ENCODE measurements at regions not wholly inside any gene's neighbourhood (a gene's known extent, or its start where the extent isn't known, plus 50 kb on each side); places are given as distances from the start of the nearest gene placed in this dataset.

GRCh38 chr2:142684667-142685066 is 192.8 kb upstream of the KYNU start:
- Mint-ChIP-seq H3K4me3 (no peak overlapping the region), H3K27me3 (ENCODE audit: low read depth, poor library complexity) (no peaks in the 10 kb centered on the region), H3K36me3 (ENCODE audit: low read depth) (no peaks in the 10 kb centered on the region), H3K9me3 (no peaks in the 10 kb centered on the region), H3K27ac (peak overlapping the region; percentile 33), H3K4me1 (no peaks in the 10 kb centered on the region)
- DNase-seq = no peak
- no peak for TF ChIP-seq CTCF (IDR thresholded peaks at IDR 0.05)

- no peaks in the 10 kb centered on the region for H3K9me3 Mint-ChIP-seq
- TF ChIP-seq CTCF (IDR thresholded peaks at IDR 0.05) = no peak
- no peak overlapping the region for H3K4me3 Mint-ChIP-seq
- no peak for DNase-seq
- H3K36me3 Mint-ChIP-seq (ENCODE audit: low read depth) = no peaks in the 10 kb centered on the region
- no peaks in the 10 kb centered on the region for H3K4me1 Mint-ChIP-seq
- H3K27ac Mint-ChIP-seq = no peak overlapping the region
- H3K27me3 Mint-ChIP-seq (ENCODE audit: low read depth, poor library complexity) = no peaks in the 10 kb centered on the region
These were observed 194.9 kb upstream of the KYNU start for GRCh38 chr2:142682528-142682927.

- DNase-seq = no peak
- Mint-ChIP-seq H3K36me3 (ENCODE audit: low read depth) (no peaks in the 10 kb centered on the region), H3K27ac (no peak overlapping the region), H3K4me1 (no peaks in the 10 kb centered on the region), H3K27me3 (ENCODE audit: low read depth, poor library complexity) (no peaks in the 10 kb centered on the region), H3K9me3 (no peaks in the 10 kb centered on the region), H3K4me3 (no peak overlapping the region)
- TF ChIP-seq CTCF (IDR thresholded peaks at IDR 0.05) = no peak
These were observed 195.5 kb upstream of the KYNU start for GRCh38 chr2:142681952-142682351.

GRCh38 chr2:142678164-142678563 is 199.3 kb upstream of the KYNU start:
- no peaks in the 10 kb centered on the region for H3K4me1 Mint-ChIP-seq
- H3K9me3 Mint-ChIP-seq = no peaks in the 10 kb centered on the region
- no peak for TF ChIP-seq CTCF (IDR thresholded peaks at IDR 0.05)
- no peaks in the 10 kb centered on the region for H3K36me3 Mint-ChIP-seq (ENCODE audit: low read depth)
- H3K27ac Mint-ChIP-seq = no peak overlapping the region
- H3K4me3 Mint-ChIP-seq = no peak overlapping the region
- DNase-seq = no peak
- no peaks in the 10 kb centered on the region for H3K27me3 Mint-ChIP-seq (ENCODE audit: low read depth, poor library complexity)

GRCh38 chr2:142675398-142675797 is 202.1 kb upstream of the KYNU start:
- DNase-seq = no peak
- H3K4me3 Mint-ChIP-seq = no peak overlapping the region
- no peaks in the 10 kb centered on the region for H3K4me1 Mint-ChIP-seq
- no peak for TF ChIP-seq CTCF (IDR thresholded peaks at IDR 0.05)
- H3K27me3 Mint-ChIP-seq (ENCODE audit: low read depth, poor library complexity) = no peaks in the 10 kb centered on the region
- H3K27ac Mint-ChIP-seq = no peak overlapping the region
- H3K36me3 Mint-ChIP-seq (ENCODE audit: low read depth) = no peaks in the 10 kb centered on the region
- H3K9me3 Mint-ChIP-seq = no peaks in the 10 kb centered on the region

- Mint-ChIP-seq H3K27me3 (ENCODE audit: low read depth, poor library complexity) (no peaks in the 10 kb centered on the region), H3K36me3 (ENCODE audit: low read depth) (no peaks in the 10 kb centered on the region), H3K9me3 (no peaks in the 10 kb centered on the region), H3K4me3 (no peak overlapping the region), H3K4me1 (peaks cover 2% of the 10 kb centered on the region), H3K27ac (no peak overlapping the region)
- no peak for DNase-seq
- no peak for TF ChIP-seq CTCF (IDR thresholded peaks at IDR 0.05)
These were observed 203.6 kb upstream of the KYNU start for GRCh38 chr2:142673836-142674235.
